ENCODE measurements at regions not wholly inside any gene's neighbourhood (a gene's known extent, or its start where the extent isn't known, plus 50 kb on each side); places are given as distances from the start of the nearest gene placed in this dataset.

GRCh38 chr2:8391584-8391983 is 290.3 kb upstream of the ID2 start:
- TF ChIP-seq, protein P1, sequence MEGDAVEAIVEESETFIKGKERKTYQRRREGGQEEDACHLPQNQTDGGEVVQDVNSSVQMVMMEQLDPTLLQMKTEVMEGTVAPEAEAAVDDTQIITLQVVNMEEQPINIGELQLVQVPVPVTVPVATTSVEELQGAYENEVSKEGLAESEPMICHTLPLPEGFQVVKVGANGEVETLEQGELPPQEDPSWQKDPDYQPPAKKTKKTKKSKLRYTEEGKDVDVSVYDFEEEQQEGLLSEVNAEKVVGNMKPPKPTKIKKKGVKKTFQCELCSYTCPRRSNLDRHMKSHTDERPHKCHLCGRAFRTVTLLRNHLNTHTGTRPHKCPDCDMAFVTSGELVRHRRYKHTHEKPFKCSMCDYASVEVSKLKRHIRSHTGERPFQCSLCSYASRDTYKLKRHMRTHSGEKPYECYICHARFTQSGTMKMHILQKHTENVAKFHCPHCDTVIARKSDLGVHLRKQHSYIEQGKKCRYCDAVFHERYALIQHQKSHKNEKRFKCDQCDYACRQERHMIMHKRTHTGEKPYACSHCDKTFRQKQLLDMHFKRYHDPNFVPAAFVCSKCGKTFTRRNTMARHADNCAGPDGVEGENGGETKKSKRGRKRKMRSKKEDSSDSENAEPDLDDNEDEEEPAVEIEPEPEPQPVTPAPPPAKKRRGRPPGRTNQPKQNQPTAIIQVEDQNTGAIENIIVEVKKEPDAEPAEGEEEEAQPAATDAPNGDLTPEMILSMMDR (conservative IDR thresholded peaks at IDR 0.05; ENCODE audit: low read depth, low read length) = no peak

DNA sequence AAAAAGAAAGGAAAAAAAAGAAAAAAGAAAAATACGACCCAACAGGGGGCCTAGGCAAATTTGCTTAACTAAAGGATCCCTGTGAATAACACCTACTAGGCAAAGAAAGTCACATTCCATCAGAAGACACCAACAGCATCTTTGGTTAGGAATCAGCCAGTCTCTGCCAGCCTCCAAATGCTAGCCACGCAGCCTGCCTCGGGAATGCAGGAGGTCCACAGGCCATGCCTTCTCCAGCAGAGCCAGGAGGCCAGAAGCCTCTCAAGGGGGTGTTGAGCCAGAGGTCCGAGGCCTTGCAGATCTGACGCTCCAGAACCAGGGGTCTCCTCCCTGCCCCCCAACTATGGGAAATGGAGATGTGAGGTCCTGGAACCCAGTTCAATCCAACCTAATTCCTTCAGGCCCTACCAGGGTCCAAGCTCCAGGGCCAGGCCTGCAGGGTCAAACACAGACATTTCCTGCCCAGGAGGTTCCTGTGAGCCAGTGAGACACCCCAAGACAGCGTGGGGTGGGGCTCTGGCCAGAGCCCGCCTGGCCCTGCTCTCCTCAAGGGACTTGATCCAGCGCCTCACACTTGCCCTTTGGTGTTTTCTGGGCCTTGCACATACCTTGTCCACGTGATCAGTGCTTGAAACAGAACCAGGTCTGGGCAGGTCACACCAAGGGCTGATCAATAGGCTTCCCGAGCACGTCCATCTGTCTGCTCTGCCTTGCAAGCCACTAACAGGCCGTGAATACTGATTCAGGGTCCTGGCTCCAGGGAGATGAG is 289.6 kb upstream of the ID2 start:
- H3K4me3 ChIP-seq (ENCODE audit: low read depth, low read length) = no peak overlapping the region
- DNase-seq (ENCODE audit: low read depth) = no peak
- TF ChIP-seq, protein P1 (conservative IDR thresholded peaks at IDR 0.05; ENCODE audit: low read depth, low read length) = no peak

More at GRCh38 chr2:8391584-8391983, 290.3 kb upstream of the ID2 start:
- H3K4me3 ChIP-seq (ENCODE audit: low read depth, low read length) = no peak overlapping the region
- no peak for DNase-seq (ENCODE audit: low read depth)

- no peak for DNase-seq (ENCODE audit: low read depth)
- no peak overlapping the region for H3K4me3 ChIP-seq (ENCODE audit: low read depth, low read length)
- TF ChIP-seq, protein P1 (conservative IDR thresholded peaks at IDR 0.05; ENCODE audit: low read depth, low read length) = no peak
Observed at GRCh38 chr2:8393506-8393905, 288.4 kb upstream of the ID2 start.

DNA sequence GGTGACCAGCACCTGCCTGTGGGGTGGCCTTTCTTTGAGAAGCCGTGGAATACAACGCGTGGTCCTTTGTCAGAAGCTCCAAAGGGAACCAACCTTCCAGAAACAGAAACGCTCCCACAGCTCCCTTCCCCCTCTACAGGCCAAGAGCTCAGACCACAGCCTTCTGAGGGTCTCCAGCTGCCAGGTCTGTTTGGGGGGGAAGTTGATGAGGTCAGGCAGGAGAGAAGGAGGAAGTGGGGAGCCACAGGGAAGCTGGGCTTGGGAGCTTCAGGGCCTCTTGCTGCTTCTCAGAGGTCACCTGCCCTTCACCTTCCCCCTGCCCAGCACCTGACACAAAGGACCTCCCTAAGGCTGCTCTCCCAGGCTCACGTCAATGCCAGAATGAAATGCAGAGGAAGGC is 287.7 kb upstream of the ID2 start:
- H3K4me3 ChIP-seq (ENCODE audit: low read depth, low read length) = no peak overlapping the region
- TF ChIP-seq, protein P1 (conservative IDR thresholded peaks at IDR 0.05; ENCODE audit: low read depth, low read length) = no peak
- no peak for DNase-seq (ENCODE audit: low read depth)

DNA sequence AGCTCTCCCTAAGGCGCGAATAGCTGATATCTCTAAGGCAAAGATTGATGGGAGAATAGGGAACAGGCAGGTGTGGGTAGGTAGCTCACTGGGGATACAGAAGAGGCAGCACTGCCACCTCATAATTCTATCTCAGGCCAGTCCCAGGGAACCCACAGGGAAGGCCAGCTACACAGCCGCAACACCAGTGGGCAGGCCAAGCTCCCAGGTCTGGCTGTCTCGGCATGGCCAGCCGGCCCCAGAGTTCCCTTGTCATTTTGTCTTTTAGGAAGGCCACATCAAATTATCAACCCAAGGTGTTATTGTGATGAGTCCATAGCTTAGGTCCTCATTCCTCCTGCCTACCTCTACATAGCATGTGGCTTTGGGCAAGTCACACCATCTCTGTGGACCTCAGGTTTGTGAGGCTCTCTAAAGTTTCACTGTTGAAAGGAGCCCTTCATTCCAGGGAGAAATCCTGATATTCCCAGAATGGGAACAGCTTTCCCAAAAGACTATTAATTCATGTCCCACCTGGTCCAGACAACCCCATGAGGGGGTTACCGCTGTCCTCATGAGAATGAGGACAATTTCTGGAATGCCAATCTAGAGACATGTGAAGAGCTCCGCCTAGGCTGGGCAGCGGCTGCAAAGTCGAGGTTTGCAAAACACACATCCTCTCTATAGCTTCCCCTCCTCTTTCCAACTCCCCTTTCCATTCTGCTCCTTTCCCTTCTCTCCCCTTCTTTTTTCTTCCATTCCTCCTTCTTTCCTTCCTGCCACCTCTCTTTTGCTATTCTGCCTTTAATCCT is 287.1 kb upstream of the ID2 start:
- DNase-seq (ENCODE audit: low read depth) = no peak

DNA sequence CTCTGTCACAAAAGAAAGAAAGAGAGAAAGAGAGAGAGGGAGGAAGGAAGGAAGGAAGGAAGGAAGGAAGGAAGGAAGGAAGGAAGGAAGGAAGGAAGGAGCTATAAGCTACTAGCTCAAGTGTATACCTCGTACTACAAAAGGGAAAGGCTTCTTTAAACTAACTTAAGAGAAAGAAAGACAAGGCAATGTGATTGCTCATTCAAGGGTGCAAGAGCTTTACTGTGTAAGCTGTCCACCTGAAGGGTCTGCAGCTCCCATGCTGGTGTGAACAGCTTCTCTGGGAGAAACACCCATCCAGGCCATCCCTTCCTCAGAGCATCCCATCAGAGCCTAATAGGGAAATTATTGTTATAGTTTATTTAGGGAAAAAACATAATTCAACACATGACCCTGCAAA is 286.1 kb upstream of the ID2 start:
- H3K4me3 ChIP-seq (ENCODE audit: low read depth, low read length) = no peak overlapping the region
- TF ChIP-seq, protein P1 (conservative IDR thresholded peaks at IDR 0.05; ENCODE audit: low read depth, low read length) = no peak

More for the DNA sequence above, 287.1 kb upstream of the ID2 start:
- H3K4me3 ChIP-seq (ENCODE audit: low read depth, low read length) = no peak overlapping the region
- TF ChIP-seq, protein P1 (conservative IDR thresholded peaks at IDR 0.05; ENCODE audit: low read depth, low read length) = no peak

More for the DNA sequence above, 286.1 kb upstream of the ID2 start:
- no peak for DNase-seq (ENCODE audit: low read depth)

All from epithelial cell of proximal tubule (primary cell).